ENCODE measurements at regions not wholly inside any gene's neighbourhood (a gene's known extent, or its start where the extent isn't known, plus 50 kb on each side); places are given as distances from the start of the nearest gene placed in this dataset.

DNA sequence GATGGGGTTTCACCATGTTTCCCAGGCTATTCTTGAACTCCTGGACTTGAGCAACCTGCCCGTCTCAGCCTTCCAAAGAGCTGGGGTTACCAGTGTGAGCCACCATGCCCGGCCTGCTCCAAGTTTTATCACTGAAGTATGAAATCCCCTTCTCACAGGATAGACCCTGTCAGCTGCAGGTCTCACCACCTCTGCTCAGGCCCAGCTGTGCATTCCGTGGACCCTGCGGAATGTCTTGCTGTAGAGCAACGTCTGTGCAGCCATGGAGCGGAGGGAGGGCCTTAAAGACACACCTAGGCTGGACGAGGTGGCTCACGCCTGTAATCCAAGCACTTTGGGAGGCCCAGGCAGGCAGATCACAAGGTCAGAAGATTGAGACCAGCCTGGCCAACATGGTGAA, 625.4 kb downstream of the BRD1 start:
- no peak for ATAC-seq (ENCODE audit: insufficient number of reproducible peaks, low FRiP score, low read depth)
- TF ChIP-seq, protein P1, sequence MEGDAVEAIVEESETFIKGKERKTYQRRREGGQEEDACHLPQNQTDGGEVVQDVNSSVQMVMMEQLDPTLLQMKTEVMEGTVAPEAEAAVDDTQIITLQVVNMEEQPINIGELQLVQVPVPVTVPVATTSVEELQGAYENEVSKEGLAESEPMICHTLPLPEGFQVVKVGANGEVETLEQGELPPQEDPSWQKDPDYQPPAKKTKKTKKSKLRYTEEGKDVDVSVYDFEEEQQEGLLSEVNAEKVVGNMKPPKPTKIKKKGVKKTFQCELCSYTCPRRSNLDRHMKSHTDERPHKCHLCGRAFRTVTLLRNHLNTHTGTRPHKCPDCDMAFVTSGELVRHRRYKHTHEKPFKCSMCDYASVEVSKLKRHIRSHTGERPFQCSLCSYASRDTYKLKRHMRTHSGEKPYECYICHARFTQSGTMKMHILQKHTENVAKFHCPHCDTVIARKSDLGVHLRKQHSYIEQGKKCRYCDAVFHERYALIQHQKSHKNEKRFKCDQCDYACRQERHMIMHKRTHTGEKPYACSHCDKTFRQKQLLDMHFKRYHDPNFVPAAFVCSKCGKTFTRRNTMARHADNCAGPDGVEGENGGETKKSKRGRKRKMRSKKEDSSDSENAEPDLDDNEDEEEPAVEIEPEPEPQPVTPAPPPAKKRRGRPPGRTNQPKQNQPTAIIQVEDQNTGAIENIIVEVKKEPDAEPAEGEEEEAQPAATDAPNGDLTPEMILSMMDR (IDR thresholded peaks at IDR 0.05): no peak
- Histone ChIP-seq H3K27ac (no peak overlapping the region), H3K9me3 (no peaks in the 10 kb centered on the region), H3K36me3 (no peaks in the 10 kb centered on the region), H3K4me3 (no peak overlapping the region), H3K4me1 (ENCODE audit: control insufficient read depth in 1 of 2, low read depth in 2 of 2) (no peaks in the 10 kb centered on the region), H3K27me3 (replicated peaks; ENCODE audit: insufficient read depth) (no peaks in the 10 kb centered on the region)
- DNase-seq (ENCODE audit: low spot score): no peak

DNA sequence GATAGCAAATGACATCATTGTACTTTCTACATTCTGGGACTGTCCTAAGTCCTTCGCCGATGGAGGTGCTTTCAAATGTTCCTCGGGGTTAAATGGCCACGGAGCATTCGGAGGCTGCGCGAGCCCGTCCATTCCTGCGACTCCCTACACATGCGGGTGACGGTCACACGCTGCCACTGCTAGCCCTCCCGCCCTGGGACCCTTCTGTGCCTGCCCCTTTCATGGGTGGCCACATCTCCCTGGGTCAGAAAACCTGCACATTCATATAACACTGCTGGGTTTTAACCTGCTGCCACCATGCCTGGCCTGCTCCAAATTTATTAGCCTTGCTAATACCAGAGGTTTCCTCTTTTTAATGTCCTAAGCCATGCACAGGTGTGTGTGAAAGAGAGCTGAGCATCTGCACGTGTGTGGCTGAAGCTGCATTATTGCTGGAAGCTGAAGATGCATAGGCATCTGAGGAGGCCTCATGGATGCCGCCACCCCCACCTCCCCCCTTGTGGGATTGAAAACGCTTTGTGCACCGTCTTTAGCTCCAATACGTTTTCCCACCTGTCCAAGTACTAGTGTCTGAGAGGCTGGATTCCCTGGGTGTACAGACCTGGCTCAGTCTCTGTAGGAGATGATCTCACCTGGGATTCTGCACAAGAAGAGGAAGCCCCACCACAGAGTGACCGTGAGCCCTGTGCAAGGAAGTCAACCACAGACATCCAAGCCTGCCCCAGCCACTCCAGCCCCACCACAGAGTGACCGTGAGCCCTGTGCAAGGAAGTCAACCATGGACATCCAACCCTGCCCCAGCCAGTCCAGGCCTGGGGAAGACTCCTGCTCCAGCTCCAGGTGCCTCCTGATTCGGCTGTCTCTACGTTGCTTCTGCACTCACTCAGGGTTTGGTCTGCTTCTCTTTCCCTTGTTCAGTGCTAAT, 626.4 kb downstream of the BRD1 start:
- Histone ChIP-seq H3K27me3 (replicated peaks; ENCODE audit: insufficient read depth) (no peaks in the 10 kb centered on the region), H3K9me3 (no peaks in the 10 kb centered on the region), H3K36me3 (no peaks in the 10 kb centered on the region), H3K27ac (no peak overlapping the region), H3K4me1 (ENCODE audit: control insufficient read depth in 1 of 2, low read depth in 2 of 2) (no peaks in the 10 kb centered on the region), H3K4me3 (no peak overlapping the region)
- no peak for ATAC-seq (ENCODE audit: insufficient number of reproducible peaks, low FRiP score, low read depth)
- TF ChIP-seq, protein P1 (IDR thresholded peaks at IDR 0.05): no peak
- no peak for DNase-seq (ENCODE audit: low spot score)

DNA sequence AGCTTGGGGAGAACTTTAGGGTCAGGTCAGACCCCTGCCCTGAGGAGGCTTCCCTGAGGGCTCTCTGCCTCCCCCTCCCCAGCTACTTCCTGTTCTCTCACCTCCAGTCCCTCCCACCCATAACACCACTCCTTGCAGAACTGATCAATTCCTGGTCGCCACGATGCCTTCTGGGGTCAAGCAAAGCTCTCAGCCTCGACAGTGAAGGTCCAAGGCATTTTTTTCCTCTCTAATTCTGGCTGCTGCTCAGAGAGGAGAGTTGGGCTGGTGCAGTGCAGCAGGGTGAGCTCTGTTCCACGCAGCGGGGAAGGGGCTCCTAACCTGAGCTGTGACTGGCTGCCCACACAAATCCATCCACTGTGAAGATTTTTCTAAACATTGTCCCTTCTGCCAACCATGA, 628.4 kb downstream of the BRD1 start:
- DNase-seq (ENCODE audit: low spot score) (no peak), ATAC-seq (ENCODE audit: insufficient number of reproducible peaks, low FRiP score, low read depth) (no peak)
- H3K4me3 ChIP-seq: no peak overlapping the region
- TF ChIP-seq, protein P1 (IDR thresholded peaks at IDR 0.05): no peak
- H3K27ac ChIP-seq: no peak overlapping the region
- no peaks in the 10 kb centered on the region for H3K9me3 ChIP-seq
- H3K4me1 ChIP-seq (ENCODE audit: control insufficient read depth in 1 of 2, low read depth in 2 of 2): no peaks in the 10 kb centered on the region
- no peaks in the 10 kb centered on the region for H3K27me3 ChIP-seq (replicated peaks; ENCODE audit: insufficient read depth)
- H3K36me3 ChIP-seq: no peaks in the 10 kb centered on the region

DNA sequence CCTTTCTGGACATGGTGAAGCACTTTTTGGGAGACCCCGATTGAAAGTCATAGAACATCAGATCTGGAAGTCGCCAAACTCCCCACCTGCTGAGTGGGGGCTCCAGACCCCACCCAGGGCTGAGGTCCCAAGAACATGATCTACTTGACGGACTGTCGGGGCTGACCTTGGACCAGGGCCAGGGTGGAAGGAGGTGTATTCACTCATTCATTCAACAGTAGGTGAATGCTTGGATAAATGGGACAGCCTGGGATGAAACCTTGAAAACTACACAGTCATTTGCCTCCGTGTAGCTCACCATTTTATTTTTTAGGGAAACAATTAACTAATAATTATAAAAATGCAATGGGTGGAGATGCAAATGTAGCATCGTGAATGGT, 629.0 kb downstream of the BRD1 start:
- no peaks in the 10 kb centered on the region for H3K27me3 ChIP-seq (replicated peaks; ENCODE audit: insufficient read depth)

DNA sequence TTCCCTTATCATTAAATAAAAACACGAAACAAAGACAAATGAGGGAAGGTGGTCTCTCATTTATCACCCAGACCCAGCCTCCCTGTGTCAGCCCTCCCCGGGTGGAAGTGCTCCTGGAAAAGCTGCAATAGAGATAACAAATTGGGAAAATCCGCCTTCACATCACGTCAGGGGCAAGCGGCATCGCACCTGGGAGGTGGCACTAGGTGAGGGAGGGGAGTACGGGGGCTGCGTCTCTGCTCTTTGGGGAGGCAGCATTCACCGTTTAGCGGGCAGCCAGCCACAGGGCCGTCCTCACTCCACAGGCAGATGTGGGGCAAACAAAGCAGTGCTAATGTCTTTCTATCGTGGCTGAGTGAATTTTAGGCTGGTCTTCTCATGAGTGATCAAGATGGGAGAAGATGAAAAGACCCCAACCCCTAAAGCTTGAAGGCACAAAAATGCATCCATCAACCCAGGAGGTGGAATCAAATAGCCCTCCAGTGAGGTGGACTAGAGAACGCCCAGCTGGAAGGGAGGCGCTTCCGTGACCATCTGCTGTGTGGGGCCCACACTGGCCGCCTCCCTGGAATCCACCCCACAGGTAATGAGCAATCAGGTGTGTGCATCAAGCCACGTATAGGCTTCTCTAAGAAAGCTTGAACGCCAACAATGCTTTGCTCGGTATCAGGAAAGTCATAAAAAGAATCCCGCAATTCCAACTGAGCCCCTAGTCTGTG, 629.5 kb downstream of the BRD1 start:
- TF ChIP-seq, protein P1 (IDR thresholded peaks at IDR 0.05): no peak
- H3K27me3 ChIP-seq (replicated peaks; ENCODE audit: insufficient read depth): no peaks in the 10 kb centered on the region
- DNase-seq (ENCODE audit: low spot score) (no peak), ATAC-seq (ENCODE audit: insufficient number of reproducible peaks, low FRiP score, low read depth) (no peak)
- no peak overlapping the region for H3K4me3 ChIP-seq
- H3K36me3 ChIP-seq: no peaks in the 10 kb centered on the region
- H3K27ac ChIP-seq: no peak overlapping the region
- H3K9me3 ChIP-seq: no peaks in the 10 kb centered on the region
- no peaks in the 10 kb centered on the region for H3K4me1 ChIP-seq (ENCODE audit: control insufficient read depth in 1 of 2, low read depth in 2 of 2)

More for the DNA sequence above, 629.0 kb downstream of the BRD1 start:
- Histone ChIP-seq H3K4me1 (ENCODE audit: control insufficient read depth in 1 of 2, low read depth in 2 of 2) (no peaks in the 10 kb centered on the region), H3K36me3 (no peaks in the 10 kb centered on the region), H3K27ac (no peak overlapping the region), H3K4me3 (no peak overlapping the region), H3K9me3 (no peaks in the 10 kb centered on the region)
- no peak for DNase-seq (ENCODE audit: low spot score)
- TF ChIP-seq, protein P1 (IDR thresholded peaks at IDR 0.05): no peak
- ATAC-seq (ENCODE audit: insufficient number of reproducible peaks, low FRiP score, low read depth): no peak
